ENCODE measurements at regions not wholly inside any gene's neighbourhood (a gene's known extent, or its start where the extent isn't known, plus 50 kb on each side); places are given as distances from the start of the nearest gene placed in this dataset.

- no peak for DNase-seq (ENCODE audit: low spot score)
- no peak for FAIRE-seq
These were observed 57.5 kb upstream of the PAPPA start for GRCh38 chr9:116096046-116096445.

GRCh38 chr9:116096853-116097252 is 56.7 kb upstream of the PAPPA start:
- no peak for DNase-seq (ENCODE audit: low spot score)
- FAIRE-seq = no peak

- DNase-seq (ENCODE audit: low spot score) (no peak), FAIRE-seq (no peak)
These were observed 55.1 kb upstream of the PAPPA start for GRCh38 chr9:116098476-116098875.

GRCh38 chr9:116099821-116100220 is 53.8 kb upstream of the PAPPA start:
- DNase-seq (ENCODE audit: low spot score) = no peak
- FAIRE-seq = no peak

- DNase-seq (ENCODE audit: low spot score) (no peak), FAIRE-seq (no peak)
These were observed 52.9 kb upstream of the PAPPA start for GRCh38 chr9:116100711-116101121.

- no peak for DNase-seq (ENCODE audit: low spot score)
- no peak for FAIRE-seq
These were observed 52.1 kb upstream of the PAPPA start for GRCh38 chr9:116101516-116101915.

GRCh38 chr9:116102596-116102995 is 51.0 kb upstream of the PAPPA start:
- DNase-seq (ENCODE audit: low spot score) = no peak
- FAIRE-seq = no peak

Measured in urothelium cell line (cell line).